ENCODE measurements at regions not wholly inside any gene's neighbourhood (a gene's known extent, or its start where the extent isn't known, plus 50 kb on each side); places are given as distances from the start of the nearest gene placed in this dataset.
"Not testable (repeated sequence)": the region's sequence is repeated elsewhere in the genome, so short reads cannot be mapped to it uniquely, and the experiment has no call there.

DNA sequence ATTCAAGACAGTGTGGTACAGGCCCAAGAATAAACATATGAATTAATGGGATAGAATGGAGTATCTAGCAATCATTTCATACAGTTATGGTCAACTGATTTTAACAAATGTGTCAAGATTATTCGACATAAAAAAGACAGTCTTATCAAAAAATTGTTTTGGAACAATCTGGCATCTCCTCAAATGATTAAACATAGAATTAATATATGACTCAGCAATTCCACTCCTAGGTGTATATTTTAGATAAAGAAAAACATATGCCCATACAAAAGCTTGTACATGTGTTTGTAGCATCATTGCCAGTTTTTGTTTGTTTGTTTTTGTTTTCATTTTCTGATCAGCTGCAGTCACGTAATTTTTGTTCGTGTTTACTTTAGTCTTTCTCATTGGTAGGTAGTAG lies 1188.3 kb downstream of the BRINP3 start:
- no peak for DNase-seq

DNA sequence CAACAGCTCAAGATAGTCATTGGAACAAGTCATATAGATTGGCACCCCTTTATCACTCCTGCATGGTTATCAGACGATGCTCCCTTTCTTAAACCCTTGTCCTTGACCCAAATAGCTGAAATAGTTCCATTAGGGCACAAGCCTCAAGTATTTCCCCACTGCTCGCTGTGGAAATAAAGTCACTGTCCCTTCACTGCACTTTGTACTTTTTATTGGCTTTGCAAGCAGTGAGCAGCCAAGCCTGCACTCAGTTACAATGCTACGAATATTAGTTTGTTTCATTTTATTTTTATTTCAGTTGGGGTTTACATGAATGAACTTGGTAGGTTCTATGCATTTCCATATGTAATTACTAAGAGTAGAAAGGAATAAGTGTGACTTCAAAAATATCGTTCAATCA lies 1176.4 kb downstream of the BRINP3 start:
- DNase-seq: no peak

DNA sequence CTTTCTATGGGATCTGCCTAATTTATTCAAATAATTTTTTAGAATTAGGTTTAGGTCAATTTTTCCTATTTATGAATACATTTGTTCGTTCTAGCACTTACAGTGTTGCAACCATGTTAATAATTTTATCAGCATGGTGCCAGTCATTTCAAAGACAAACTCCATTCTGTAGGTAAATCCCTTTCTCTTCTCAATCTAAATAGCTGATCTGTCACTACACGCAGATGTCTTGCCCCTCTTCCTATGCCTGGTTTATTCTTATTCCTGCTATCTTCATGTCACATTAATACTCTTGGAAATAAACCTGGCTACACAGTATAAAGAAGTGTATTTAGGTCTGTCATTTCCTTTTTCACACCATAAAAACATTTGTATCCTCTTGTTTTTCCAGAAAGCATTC lies 1172.4 kb downstream of the BRINP3 start:
- no peak for DNase-seq

DNA sequence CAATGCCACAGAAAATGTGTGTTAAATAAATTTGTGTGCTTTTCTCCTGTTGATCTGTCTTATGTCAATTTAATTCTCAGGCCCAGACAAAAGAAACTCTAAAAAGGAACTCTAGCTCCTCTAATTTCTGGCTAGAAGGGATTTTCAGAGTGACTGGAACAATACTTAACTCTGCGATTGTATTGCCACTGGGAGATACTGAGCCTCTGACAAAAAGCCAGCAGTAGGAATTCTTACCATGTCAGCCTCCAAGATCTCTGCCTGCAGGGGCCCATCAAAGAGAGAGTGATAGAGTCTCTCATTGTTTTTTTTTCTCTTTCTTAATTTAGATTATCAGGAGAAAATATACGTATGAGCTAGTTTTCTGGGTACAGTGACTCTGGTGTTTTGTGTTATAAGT lies 1165.7 kb downstream of the BRINP3 start:
- no peak for DNase-seq

DNA sequence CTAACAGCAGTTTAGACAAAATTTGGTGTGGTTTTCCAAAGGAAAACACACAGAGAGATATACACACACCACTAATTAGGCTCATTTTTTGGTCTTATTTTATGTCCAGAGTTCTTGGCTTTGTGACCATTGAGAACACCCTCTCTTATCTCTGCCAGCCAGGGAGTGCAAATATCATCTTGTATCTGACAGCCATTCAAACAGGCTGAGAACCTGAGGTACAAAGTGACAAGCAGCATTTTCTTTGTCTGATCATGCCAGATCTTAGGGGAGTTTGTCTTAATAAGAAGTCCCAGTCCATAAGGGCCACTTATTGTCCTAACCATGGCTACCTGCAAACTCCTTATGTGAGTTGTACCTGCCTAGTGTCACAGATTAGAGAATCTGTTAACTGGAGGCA lies 1165.2 kb downstream of the BRINP3 start:
- DNase-seq: no peak

DNA sequence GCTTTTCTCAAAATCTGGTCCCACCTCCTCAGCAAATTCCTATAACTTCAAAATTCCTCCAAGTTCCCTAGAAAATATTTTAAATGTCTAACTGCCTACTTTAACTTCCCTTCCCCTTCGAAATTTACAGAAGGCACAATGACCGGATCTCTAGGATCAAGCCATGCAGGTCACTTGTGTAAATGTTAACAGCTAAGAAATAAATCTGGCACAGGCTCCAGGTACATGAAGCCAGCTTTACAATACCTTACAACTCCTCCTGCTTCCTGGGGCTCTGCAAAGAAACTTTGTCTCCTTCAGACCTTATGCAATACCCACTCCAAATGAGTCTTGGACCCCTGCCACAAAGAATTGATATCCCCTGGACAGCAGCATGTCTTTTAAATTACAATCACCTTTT lies 1164.2 kb downstream of the BRINP3 start:
- no peak for DNase-seq

DNA sequence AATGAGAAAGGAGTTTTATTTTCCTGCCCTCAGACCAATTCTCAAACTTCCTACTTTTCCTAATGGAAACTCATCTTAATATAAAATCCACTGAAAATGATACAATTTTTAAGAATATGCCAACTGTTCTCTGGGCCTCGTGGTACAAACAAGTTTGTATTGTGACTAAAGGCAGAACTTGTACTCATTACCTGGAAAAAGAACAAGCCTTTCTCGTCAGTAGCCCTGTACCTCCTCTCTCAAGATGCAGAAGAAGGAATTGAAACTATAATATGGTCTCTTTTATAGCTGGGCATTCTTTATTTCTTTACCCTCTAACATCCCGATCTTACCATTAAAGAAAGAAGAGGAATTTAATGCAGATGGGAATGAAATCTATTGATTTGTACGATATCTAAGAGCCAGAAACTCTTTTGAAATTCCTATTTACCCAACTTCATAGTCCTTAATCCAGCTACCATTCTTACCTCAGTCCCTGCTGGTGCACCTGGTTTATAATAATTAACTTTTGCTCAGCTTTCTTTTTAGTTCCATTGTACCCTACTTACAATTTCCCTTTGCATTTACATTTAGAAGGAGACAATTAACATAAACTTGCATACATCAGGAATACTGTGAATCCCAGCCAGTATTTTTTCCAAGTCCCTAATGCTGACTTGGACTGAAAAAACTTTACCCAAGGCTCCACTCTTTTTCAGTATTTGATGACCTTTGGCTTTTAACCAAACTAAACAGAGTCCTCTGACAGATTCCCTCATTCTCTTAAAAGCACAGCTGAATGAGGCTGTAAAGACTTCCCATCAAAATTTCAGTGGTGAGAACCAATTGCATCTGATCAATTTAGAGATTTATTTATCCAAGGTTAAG lies 1162.4 kb downstream of the BRINP3 start:
- no peak for DNase-seq

DNA sequence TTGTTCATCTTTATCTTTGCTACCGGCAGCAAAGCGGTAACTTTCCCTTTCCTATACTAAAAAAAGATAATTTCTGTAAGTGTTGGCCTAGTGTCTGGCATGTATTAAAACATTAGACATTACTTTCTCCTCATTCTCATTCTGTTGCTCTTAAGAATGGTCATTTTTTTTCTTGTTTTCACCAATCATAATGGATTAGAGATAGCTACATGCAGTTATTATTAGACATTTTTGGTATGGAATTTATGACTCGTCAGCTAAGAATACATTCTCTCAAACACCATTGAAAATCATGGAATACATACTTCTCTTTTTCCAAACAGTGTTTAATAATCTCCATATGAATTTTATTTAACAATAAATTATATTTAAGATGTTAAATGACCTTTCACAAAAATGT lies 1154.6 kb downstream of the BRINP3 start:
- DNase-seq: no peak

DNA sequence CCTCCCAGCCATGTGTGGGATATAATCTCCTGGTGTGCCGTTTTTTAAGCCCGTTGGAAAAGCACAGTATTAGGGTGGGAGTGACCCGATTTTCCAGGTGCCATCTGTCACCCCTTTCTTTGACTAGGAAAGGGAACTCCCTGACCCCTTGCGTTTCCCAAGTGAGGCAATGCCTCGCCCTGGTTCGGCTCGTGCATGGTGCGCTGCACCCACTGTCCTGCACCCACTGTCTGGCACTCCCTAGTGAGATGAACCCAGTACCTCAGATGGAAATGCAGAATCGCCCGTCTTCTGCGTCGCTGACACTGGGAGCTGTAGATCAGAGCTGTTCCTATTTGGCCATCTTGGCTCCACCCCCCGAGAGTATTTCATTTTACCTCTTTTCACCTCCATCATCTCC lies 1146.6 kb downstream of the BRINP3 start:
- not testable (repeated sequence) for DNase-seq

DNA sequence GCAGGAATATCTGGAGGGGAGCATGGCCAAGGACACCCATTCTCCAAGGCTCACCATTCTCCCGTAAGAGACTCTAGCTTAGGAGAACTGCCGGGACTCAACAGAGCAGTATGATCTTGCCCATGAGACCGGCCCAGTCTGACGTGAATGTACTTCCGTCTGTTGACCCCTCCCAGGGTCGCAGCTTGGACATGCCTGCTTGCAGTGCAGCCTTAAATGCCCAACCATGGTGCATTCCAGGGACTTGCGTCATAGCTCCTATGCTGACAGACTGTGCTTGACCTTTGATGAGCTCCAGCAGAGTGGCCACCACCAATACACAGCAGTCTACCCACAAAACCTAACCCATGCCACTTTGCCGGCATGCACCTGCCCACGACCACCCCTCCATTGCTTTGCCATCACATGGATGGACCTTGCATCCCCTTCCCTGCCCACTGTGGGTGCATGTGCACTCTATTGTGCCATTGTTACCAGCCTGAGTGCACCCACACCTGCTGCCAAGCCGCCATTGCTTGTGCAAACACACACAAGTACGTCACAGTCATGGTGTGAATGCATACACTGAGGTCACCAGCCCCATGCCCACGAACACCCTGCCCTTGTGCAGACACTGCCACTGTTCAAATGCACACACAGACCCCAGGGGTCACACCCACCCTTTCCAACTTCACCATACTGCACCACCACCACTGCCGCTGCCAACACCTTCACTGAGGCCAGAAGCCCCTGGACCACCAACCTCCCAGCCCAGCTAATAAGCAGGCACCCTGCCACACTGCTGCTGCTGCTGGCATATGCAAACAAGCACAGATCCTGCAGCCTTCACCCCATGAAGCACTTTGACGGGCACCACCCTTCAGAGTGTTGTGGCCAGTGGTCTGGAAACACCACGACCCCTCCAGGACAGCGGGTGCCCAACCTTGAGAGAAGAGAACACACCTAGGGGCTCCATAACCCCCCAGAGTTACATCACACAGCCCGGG lies 1141.3 kb downstream of the BRINP3 start:
- no peak for DNase-seq

DNA sequence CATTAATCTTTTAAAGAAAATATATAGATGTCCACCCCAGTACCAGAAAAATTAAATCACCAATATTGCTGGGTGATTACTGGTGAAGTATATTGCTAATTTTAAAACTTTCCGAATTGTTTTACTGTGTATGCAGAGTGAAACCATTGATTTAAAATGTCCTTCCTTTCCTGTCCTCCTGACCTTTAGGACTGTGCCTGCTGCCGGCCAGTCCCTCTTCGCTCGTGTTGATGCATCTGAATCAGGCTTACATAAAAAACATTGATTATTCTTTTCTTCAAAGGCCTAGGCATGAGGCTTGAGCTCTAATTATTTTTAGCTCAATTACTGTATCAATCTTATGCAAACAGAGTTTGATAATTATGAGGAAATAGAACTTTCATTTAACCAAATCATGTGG lies 1128.1 kb downstream of the BRINP3 start:
- no peak for DNase-seq

DNA sequence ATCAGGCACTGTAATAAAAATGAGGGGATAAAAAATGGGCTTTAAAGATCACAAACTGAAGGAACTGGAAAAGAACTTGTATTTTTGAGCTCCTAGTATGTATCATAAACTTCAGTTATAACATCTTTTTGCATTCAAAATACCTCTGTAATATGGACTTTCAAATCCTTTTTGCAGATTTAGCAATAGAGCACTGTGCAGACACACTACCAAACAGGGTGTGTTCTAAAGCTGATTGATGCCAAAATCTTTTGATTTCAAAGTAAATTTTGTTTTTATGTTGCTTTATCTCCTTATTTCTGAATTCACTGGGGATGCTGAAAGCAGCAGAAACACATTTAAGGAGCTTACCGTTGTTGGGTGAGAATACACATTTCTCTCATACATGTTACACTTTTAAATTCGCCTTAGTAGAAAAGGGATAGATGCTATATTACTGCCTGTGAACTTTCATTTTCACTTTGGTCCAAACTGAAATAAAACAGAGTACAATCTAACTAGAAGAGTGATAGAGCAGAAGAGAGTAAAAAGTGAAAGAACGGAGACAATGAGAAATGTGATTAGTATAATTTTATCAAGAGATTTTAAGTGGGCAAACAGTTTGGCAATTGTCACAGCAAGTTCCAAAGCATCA lies 1126.6 kb downstream of the BRINP3 start:
- DNase-seq: no peak

DNA sequence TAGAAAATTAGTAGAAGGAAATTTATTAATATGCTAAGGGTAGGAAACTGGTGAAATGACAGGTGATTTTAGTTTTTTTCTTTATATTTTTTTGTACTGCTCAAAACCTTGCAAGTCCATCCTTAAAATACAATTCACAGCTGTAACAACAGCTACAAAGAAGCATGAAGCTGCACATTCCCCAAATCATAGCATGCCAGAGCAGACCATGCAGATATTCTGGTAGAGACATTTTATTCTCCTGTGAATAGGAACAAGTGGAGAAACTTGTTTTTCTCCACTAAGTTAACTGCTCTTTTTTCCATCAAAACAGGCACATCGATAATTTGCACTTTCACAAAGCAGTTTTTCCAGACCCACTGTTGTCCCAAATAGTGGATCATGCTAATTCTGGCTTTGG lies 1125.7 kb downstream of the BRINP3 start:
- DNase-seq: no peak

DNA sequence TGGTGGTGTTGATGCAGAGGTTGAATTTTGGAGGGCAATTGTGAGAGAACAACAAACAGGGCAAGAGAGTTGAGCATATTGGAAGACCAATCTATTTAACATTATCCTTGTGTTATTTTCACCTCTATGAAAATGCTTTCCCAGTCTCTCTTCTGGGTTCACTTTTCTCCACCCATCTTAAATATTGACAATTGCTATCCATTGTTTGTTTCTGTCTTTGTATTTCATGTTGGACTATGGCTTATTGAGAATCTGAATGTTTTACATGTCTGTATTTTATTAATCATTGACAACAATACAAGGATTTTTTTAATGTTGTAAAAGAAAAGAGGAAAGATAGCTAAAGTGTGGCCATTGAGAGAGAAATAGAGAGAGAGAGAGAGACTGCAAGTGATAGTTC lies 1121.5 kb downstream of the BRINP3 start:
- DNase-seq: no peak

DNA sequence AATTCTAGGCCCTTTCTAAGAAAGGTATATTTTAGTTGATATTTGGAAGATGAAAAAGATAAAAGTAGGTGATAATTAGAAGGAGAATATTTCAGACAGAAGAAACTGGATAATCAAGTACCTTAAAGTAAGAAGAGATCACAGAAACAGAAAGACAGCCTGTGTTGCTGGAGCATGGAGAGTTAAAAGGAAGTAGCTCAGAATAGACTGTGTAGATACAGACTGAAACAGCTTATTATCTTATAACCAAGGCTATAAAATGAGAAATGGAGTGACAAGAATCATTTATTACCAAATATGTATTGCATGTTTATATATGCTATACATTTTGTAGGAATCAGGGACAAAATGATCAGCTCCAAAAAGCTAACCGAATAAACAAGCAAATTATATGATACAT lies 1120.3 kb downstream of the BRINP3 start:
- no peak for DNase-seq

DNA sequence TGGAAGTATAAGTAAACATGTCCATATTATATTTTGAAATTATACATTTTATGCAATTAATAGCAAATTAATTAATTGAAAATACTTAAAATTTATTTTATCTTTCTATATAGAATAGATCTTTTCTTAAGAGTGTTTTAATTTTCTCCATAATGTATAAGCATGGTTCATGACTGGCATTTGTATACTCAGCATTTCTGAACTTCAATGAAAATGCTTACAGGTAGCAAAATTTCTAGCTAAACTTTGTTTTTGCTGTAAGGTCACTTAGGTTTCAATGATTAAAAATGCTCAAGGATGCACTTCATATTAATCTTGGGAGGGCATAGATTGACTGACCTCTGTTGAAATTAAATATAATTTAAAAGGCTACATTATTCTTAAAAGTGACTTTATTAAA lies 1108.1 kb downstream of the BRINP3 start:
- no peak for DNase-seq

DNA sequence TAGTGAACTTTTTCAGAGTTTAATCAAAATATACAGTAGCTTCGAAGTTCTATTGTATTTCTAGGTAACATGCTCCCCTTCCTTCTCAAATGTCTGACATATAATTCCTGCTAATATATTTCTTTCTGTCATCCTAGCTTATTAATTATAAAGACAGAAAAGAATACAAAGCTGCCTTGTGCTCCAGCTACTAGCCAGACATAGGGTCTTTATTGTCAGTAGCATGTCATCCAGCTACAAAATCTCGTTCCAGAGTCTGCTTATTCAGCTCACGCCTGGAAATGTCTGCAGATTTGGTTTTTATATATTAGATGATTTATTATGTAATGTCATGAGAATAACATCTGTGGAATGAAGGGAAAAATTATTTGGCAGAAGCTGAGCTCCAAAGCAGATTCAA lies 1102.8 kb downstream of the BRINP3 start:
- DNase-seq: no peak

DNA sequence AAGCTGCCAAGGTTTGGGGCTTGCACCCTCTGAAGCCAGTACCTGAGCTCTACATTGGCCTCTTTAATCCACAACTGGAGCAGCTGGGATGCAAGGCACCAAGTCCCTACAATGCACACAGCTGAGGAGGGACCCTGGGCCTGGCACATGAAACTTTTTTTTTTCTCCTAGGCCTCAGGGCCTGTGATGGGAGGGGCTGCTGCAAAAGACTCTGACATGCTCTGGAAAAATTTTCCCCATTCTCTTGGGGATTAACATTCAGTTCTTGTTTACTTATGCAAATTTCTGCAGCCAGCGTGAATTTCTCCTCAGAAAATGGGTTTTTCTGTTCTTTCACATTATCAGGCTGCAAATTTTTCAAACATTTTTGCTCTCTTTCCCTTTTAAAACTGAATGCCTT lies 1072.2 kb downstream of the BRINP3 start:
- DNase-seq: no peak

DNA sequence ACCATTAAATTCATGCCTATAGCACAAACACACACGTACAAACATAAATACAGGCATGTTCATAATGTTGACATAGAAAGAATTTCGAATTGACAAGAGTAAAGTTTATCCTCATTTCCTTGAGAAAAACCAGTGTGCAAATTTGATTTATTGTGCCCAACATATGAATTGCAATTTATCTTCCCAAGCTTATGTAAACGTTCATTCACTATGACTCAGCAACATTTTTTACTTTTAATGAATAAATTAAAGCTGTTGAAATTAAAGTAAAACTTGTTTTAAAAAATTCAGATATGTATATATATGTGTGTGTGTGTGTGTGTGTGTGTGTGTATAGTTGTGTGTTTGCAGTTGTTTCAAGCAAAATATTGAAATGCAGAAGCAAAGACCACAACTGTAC lies 1067.9 kb downstream of the BRINP3 start:
- DNase-seq: no peak

DNA sequence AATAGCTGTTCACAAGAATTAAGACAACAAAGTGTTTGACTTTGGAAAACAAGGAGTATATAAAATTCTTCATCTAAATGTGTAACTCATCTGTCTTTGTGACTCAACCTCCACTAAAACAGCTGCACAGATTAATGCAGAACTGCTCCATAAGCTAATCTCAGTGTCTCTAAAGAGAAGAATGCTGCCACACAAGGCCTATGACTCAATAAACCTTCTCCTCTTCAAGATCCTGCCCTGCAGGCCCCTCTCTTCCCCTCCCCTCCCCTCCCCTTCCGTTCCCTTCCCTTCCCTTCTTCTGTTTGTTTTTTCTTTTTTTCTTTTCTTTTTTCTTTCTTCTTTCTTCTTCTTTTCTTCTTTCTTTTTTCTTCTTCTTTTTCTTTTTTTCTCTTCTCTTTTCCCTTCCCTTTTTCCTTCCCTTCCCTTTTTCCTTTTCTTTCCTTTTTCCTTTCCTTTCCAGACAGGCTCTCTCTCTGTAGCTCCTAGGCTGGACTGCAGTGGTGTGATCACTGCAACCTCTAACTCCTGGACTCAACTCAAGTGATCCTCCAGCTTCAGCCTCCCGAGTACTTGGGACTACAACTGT lies 1052.8 kb downstream of the BRINP3 start:
- peak; percentile 12 for DNase-seq

DNA sequence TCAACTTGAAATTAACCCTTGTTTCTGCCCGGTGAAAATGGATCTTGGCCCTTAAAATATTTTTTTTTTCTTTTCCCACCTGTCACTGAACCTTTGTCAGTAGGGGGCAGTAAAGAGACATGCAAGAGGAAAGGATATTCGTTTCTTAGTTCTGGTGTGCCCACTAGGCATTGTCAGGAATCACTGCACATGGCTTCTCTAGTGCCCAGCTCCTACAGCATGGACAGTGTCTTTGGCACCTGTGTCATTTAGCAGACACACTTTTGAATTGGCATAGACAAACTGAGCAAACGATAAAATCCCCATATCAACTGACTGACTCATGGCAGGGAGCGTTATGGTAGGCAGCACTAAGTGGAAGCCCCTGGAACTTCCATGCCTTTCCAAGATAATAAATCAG lies 1048.1 kb downstream of the BRINP3 start:
- DNase-seq: no peak

DNA sequence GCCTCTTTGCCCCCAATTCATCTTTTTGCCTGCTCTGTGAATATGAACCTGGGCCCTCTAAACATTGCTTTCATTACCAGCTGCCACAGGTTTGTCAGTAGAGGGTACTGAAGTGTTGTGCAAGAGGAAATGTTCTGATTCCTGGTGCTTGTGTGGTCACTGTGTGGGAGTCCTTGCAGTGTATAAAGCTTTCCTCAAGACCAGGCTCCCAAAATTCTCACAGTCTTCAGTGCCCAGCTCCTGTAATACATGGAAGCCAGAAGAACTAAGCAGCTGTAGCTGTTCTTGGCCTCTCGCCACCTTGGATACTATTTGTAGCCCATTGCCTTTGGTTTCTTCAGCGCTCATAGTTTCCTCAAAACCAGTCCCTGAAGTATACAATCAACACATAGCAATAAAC lies 1046.2 kb downstream of the BRINP3 start:
- no peak for DNase-seq

DNA sequence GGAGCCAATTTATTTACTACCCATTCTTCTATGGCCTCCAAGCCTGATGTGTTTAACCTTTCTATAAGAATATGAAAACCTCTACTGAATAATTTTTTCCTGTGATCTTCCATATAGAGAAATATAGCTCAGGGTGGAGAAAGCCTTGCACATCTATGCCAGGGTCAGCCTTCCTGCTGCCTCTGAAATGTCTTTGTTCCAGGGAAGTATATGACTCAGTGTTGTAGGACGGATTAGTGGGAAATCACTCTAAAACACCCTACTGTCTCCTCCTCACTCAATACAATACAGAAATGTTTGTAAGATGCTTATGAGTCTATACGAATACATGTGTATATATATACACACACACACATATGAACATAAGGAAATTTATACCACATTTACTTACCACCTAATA lies 1044.9 kb downstream of the BRINP3 start:
- DNase-seq: no peak

Data from T1000 (cell line).